Neural progenitor cell (in vitro differentiated cells): ENCODE measurements at regions not wholly inside any gene's neighbourhood (a gene's known extent, or its start where the extent isn't known, plus 50 kb on each side); places are given as distances from the start of the nearest gene placed in this dataset.

Experiments used
- DNase-seq: peaks from one replicate; pipeline ENCODE4 v3.0.0-alpha.2; 2016; ENCODE audit warnings: low spot score
- H2AFZ ChIP-seq: fragments of 200-600 bp; sonication (generic); replicated peaks from 2 replicates; pipeline ENCODE4 v1.6.1; 2016; ENCODE audit warnings: antibody characterized with exemption
- H3F3A ChIP-seq: fragments of 200-600 bp; sonication (generic); 2 replicates; pipeline ENCODE4 v1.6.1; 2016; ENCODE audit warnings: antibody characterized with exemption, low read depth
- H3K27ac ChIP-seq: fragments of 200-600 bp; sonication (generic); 2 replicates; pipeline ENCODE4 v1.5.1; 2016; ENCODE audit warnings: mild to moderate bottlenecking
- H3K27me3 ChIP-seq: fragments of 200-600 bp; sonication (generic); 2 replicates; pipeline ENCODE4 v1.6.1; 2016; ENCODE audit warnings: mild to moderate bottlenecking, moderate library complexity
- H3K36me3 ChIP-seq: fragments of 200-600 bp; sonication (generic); 2 replicates; pipeline ENCODE4 v1.5.1; 2016
- H3K4me1 ChIP-seq: fragments of 200-600 bp; sonication (generic); 2 replicates; pipeline ENCODE4 v1.6.1; 2016; ENCODE audit warnings: mixed run types
- H3K4me2 ChIP-seq: fragments of 200-600 bp; sonication (generic); 2 replicates; pipeline ENCODE4 v1.6.1; 2016
- H3K4me3 ChIP-seq: fragments of 200-600 bp; sonication (generic); 2 replicates; pipeline ENCODE4 v1.5.1; 2016
- H3K79me2 ChIP-seq: fragments of 200-600 bp; sonication (generic); 2 replicates; pipeline ENCODE4 v1.6.1; 2016; ENCODE audit warnings: low read depth
- H3K9ac ChIP-seq: fragments of 200-600 bp; sonication (generic); 2 replicates; pipeline ENCODE4 v1.6.1; 2016
- H3K9me3 ChIP-seq: fragments of 200-600 bp; sonication (generic); 2 replicates; pipeline ENCODE4 v1.5.1; 2016; ENCODE audit warnings: low read depth
- H4K20me1 ChIP-seq: fragments of 200-600 bp; sonication (generic); 2 replicates; pipeline ENCODE4 v1.6.1; 2016; ENCODE audit warnings: low read depth
- H3K27ac Mint-ChIP-seq: 3 replicates; pipeline ENCODE4 v1.8.0; 2021; ENCODE audit warnings: mixed read lengths
- H3K27me3 Mint-ChIP-seq: 2 replicates; pipeline ENCODE4 v1.8.0; 2022; ENCODE audit warnings: low read depth, mild to moderate bottlenecking, inconsistent platforms, moderate library complexity, mixed read lengths; ENCODE audit not compliant: insufficient read depth
- H3K36me3 Mint-ChIP-seq: 3 replicates; pipeline ENCODE4 v1.8.0; 2021; ENCODE audit warnings: mixed read lengths
- H3K4me1 Mint-ChIP-seq: 3 replicates; pipeline ENCODE4 v1.8.0; 2021; ENCODE audit warnings: mixed read lengths
- H3K4me3 Mint-ChIP-seq: 3 replicates; pipeline ENCODE4 v1.8.0; 2021; ENCODE audit warnings: mild to moderate bottlenecking, moderate library complexity, mixed read lengths
- H3K9me3 Mint-ChIP-seq: 3 replicates; pipeline ENCODE4 v1.8.0; 2020; ENCODE audit warnings: mixed read lengths
- CTCF ChIP-seq: fragments of 200-600 bp; sonication (generic); IDR thresholded peaks from 2 replicates; pipeline ENCODE4 v1.5.1; 2017; ENCODE audit warnings: antibody characterized with exemption, mild to moderate bottlenecking
- EZH2 ChIP-seq: fragments of 200-600 bp; sonication (generic); IDR thresholded peaks from 2 replicates; pipeline ENCODE4 v1.6.1; 2017; ENCODE audit warnings: antibody characterized with exemption, mild to moderate bottlenecking, moderate library complexity
- EZH2phosphoT487 ChIP-seq: fragments of 200-600 bp; sonication (generic); IDR thresholded peaks from 2 replicates; pipeline ENCODE4 v1.6.1; 2017; ENCODE audit warnings: antibody characterized with exemption

DNA sequence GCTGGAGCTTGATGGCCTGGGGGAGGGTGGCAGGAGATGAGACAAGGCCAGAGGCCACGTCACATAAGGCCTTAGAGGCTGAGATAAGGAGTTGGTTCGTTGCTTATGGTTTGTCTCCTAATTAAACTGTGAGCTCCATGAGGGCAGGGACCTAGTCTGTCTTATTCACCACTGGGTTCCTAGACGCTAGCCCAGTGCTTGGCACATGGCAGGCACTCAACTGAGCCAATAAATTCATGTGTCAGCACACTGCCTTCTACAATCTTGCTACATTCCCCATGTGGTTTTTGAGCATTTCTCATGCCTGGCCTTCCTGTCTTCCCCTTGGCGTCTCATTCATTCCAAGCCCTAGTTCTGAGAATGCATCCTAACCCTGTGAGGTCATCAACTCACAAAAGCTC is 92.5 kb upstream of the MED13L start:
- Histone ChIP-seq H3K9ac (no peak overlapping the region), H3K9me3 (no peaks in the 10 kb centered on the region), H4K20me1 (no peaks in the 10 kb centered on the region), H3K27ac (no peak overlapping the region), H2AFZ (no peak overlapping the region), H3K4me2 (no peak overlapping the region), H3K4me1 (peaks cover 14% of the 10 kb centered on the region), H3K27me3 (no peaks in the 10 kb centered on the region), H3K4me3 (no peak overlapping the region), H3K79me2 (no peaks in the 10 kb centered on the region), H3K36me3 (no peaks in the 10 kb centered on the region), H3F3A (peaks cover 27% of the 10 kb centered on the region)
- TF ChIP-seq EZH2phosphoT487 (no peak), CTCF (no peak), EZH2 (no peak)
- no peak for DNase-seq
- Mint-ChIP-seq H3K27ac (no peak overlapping the region), H3K4me3 (no peak overlapping the region), H3K9me3 (peaks cover 1% of the 10 kb centered on the region), H3K36me3 (no peaks in the 10 kb centered on the region), H3K4me1 (peaks cover 37% of the 10 kb centered on the region), H3K27me3 (peaks cover 13% of the 10 kb centered on the region)

DNA sequence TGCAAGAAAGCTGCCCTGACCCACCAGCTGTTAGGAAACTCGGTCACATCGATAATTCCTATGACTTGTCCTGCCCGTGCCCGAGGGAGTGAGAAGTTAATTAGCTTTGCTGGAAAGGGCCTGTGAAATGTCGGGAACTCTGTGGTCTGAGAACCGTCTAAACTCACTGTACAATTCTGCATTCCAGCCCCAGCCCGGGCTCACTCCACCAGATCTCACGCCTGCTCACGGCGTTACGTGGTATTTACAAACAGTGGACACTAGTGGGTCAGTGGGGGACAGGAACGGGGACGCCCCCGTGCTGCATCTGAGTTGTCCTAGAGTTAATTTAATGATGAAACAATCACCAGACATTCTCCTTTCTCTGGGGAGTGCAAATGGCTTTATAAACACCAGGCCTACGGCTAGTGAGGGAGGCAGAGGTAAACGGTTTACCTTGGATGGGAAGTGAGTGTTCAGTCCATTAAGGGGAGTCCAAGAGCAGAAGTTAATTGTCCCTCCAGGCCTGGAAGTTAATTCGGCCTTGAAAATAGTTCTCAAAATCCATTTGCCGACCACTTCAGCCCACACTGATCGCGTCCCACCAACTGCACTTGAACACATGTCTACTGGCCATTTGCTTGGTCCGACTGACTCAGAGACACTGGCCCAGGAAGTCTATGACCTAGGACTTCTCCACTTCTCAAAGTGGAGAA is 93.5 kb upstream of the MED13L start:
- H3K4me1 ChIP-seq, result peaks cover 13% of the 10 kb centered on the region
- H2AFZ ChIP-seq, result peak overlapping the region; percentile 18
- no peak overlapping the region for H3K9ac ChIP-seq
- Mint-ChIP-seq H3K9me3 (peaks cover 6% of the 10 kb centered on the region), H3K36me3 (no peaks in the 10 kb centered on the region), H3K27me3 (peaks cover 23% of the 10 kb centered on the region), H3K4me3 (no peak overlapping the region), H3K4me1 (peaks cover 41% of the 10 kb centered on the region), H3K27ac (no peak overlapping the region)
- H3K9me3 ChIP-seq, result no peaks in the 10 kb centered on the region
- peaks cover 37% of the 10 kb centered on the region for H3F3A ChIP-seq
- TF ChIP-seq EZH2phosphoT487, result no peak
- no peak overlapping the region for H3K27ac ChIP-seq
- no peaks in the 10 kb centered on the region for H4K20me1 ChIP-seq
- H3K27me3 ChIP-seq, result no peaks in the 10 kb centered on the region
- H3K4me2 ChIP-seq, result no peak overlapping the region
- H3K4me3 ChIP-seq, result no peak overlapping the region
- no peak for DNase-seq
- no peaks in the 10 kb centered on the region for H3K36me3 ChIP-seq
- no peaks in the 10 kb centered on the region for H3K79me2 ChIP-seq

- Mint-ChIP-seq H3K27me3 (peaks cover 26% of the 10 kb centered on the region), H3K4me3 (no peak overlapping the region), H3K27ac (peak overlapping the region; percentile 91), H3K9me3 (peaks cover 6% of the 10 kb centered on the region), H3K4me1 (peaks cover 36% of the 10 kb centered on the region), H3K36me3 (no peaks in the 10 kb centered on the region)
- H3K4me3 ChIP-seq, result no peak overlapping the region
- H3K27ac ChIP-seq, result no peak overlapping the region
- TF ChIP-seq EZH2phosphoT487 (no peak), CTCF (no peak), EZH2 (no peak)
- peaks cover 12% of the 10 kb centered on the region for H3K4me1 ChIP-seq
- no peaks in the 10 kb centered on the region for H3K9me3 ChIP-seq
- H3K27me3 ChIP-seq, result no peaks in the 10 kb centered on the region
- H2AFZ ChIP-seq, result no peak overlapping the region
- no peak overlapping the region for H3K4me2 ChIP-seq
- no peak overlapping the region for H3K9ac ChIP-seq
- H3F3A ChIP-seq, result peaks cover 40% of the 10 kb centered on the region
- no peak for DNase-seq
- H3K79me2 ChIP-seq, result no peaks in the 10 kb centered on the region
- H3K36me3 ChIP-seq, result no peaks in the 10 kb centered on the region
- H4K20me1 ChIP-seq, result no peaks in the 10 kb centered on the region
These were observed 95.3 kb upstream of the MED13L start for GRCh38 chr12:116372815-116373214.

- Histone ChIP-seq H3F3A (peaks cover 32% of the 10 kb centered on the region), H2AFZ (no peak overlapping the region), H3K27me3 (no peaks in the 10 kb centered on the region), H3K9me3 (no peaks in the 10 kb centered on the region), H3K79me2 (no peaks in the 10 kb centered on the region), H3K4me2 (no peak overlapping the region), H3K27ac (no peak overlapping the region), H4K20me1 (no peaks in the 10 kb centered on the region), H3K4me3 (no peak overlapping the region), H3K9ac (no peak overlapping the region), H3K36me3 (no peaks in the 10 kb centered on the region), H3K4me1 (peaks cover 6% of the 10 kb centered on the region)
- Mint-ChIP-seq H3K36me3 (no peaks in the 10 kb centered on the region), H3K27me3 (peaks cover 28% of the 10 kb centered on the region), H3K9me3 (peaks cover 6% of the 10 kb centered on the region), H3K4me1 (peaks cover 30% of the 10 kb centered on the region), H3K4me3 (no peak overlapping the region), H3K27ac (peak overlapping the region; percentile 91)
- TF ChIP-seq EZH2, result no peak
- TF ChIP-seq EZH2phosphoT487, result no peak
- no peak for TF ChIP-seq CTCF
- no peak for DNase-seq
These were observed 96.2 kb upstream of the MED13L start for GRCh38 chr12:116373572-116374206.
